ENCODE measurements at regions not wholly inside any gene's neighbourhood (a gene's known extent, or its start where the extent isn't known, plus 50 kb on each side); places are given as distances from the start of the nearest gene placed in this dataset.

DNA sequence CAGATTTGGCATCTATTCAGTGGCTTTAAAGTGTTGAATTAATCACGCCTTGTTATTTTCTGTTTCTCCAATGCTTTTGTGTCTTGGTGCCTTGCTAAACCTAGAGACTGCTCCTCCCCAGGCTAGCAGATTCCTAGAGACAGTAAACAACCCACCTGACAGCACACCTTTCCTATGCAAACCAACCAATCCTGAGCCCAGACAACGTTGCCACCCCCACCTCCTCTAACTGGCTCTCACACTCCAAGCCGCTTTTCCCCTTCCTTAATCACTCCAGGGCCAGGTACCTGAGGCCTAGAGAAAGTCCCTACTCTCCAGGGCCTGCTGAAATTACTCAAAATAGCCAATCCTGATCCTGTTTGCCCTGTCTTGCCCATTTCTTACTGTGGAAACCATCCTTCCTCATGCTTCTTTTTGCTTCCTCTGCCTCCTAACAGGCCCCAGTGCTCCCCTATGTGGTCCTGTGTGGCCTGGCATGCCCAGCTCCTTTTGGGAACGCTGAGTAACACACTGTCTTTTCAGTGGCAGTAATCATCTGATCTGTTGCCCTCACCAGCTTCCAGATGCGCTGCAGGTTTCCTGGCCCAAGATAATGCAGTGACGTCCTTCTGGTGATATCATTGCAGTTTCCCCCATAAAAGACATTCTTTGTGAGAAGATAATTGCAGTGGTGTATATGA lies 53.4 kb downstream of the GAS1 start:
- no peak for DNase-seq

- DNase-seq: no peak
Measured at GRCh38 chr9:86892576-86892975, 54.7 kb downstream of the GAS1 start.

GRCh38 chr9:86891886-86892437 lies 55.3 kb downstream of the GAS1 start:
- no peak for DNase-seq

DNA sequence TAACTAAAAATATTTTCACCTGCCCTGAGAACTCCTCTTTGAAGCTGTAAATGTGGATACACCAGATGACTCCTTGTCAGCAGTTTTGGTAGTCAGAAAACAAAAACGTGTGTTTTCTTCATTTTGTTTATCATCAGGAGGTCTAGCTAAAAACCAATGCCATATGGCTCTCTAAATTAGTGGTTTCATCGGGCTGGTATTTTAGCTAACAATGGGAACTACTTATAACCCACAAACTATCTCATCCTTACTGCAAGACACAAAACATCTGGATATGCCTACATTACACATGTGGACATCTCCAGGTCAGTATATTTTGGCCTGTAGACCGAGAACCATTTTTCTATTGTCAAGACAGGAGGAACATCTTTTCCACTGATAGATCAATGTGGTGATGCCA lies 56.2 kb downstream of the GAS1 start:
- DNase-seq: no peak

DNA sequence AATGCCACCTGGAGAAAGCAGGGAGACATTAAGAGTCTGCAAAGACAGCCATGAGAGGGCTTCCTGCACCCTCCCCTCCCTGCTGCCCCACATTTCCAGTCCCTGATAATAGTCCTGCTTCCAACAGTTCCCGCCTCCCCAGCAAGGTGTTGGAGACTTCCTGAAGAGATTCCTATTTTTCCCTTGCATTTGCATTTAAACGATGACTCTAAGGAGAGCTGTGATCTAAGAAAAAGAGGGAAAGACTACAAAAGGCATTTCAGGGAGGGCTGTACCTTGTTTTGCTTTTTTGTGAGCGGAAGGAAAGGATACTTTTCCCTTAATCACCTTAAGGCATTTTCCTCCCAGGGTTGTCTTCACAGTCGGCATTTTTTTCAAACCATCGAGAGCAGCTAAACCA lies 62.1 kb downstream of the GAS1 start:
- no peak for DNase-seq

DNA sequence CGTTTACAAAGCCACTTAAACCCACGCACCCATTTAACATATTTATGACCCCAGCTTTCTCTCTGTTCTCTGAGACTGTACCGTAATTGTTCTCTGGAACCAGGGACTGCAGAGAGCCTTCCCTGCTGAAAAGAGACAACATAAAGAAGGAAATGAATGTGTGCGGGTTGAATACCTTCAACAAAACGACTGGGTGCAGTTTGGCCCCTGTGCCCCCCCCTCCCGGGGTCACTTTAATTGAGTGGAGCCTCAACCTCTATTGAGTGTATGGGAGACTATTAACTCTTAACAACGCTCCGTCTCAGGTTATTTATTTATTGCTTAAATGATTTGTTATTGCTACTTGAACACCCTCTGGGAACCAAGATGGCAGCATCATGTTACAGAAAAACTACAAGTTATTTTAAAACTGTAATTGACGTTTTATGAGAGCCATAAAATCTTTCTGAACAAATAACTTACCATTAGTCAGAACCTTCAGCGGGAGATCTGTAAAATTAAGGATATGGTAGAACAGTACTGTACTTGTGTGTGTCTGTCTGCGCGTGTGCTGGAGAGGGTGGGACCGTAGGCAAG lies 70.6 kb downstream of the GAS1 start:
- DNase-seq: no peak

GRCh38 chr9:86868616-86869015 lies 78.7 kb downstream of the GAS1 start:
- DNase-seq: no peak

DNA sequence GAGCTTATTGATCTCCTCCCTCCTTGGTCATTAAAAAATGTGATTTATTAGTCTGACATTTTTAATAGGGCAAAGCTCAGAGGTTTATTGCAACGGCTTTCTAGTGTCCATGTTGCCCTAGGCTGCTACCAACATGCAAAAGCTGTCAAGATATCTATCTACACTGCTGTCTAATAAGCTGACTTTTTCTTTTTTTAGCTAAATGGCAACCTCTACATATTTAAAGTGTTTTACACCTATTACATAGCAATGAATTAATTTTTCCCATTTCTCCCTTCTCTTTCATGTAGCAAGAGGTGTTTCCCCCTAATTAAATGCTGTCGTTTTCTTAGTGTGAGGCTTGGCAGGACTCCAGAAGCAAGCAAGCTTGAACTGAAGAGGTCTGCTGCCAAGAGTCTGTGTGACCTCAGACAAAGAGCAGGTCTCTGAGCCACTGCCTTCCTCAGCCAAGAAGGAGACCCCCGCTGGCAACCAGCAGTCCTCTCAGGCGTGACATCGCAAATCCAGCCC lies 79.4 kb downstream of the GAS1 start:
- no peak for DNase-seq

DNA sequence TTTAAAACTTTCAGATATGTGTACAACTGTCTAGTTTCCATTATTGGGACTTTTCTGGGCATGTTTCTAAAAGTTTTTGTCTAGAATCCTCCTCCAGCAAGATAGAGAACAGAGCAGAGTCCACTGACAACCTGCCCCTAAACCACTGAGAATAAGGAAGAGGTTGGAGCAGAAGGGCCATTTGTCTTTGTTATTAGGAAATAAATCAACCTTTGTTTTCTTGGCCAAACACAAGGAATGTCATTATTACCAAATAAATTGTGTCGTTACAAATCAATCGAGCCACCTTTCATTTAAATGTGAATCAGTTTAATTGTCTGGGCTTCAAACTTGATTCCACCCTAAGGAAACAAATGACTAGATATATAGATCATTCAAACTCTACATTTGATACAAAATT lies 81.4 kb downstream of the GAS1 start:
- no peak for DNase-seq

DNA sequence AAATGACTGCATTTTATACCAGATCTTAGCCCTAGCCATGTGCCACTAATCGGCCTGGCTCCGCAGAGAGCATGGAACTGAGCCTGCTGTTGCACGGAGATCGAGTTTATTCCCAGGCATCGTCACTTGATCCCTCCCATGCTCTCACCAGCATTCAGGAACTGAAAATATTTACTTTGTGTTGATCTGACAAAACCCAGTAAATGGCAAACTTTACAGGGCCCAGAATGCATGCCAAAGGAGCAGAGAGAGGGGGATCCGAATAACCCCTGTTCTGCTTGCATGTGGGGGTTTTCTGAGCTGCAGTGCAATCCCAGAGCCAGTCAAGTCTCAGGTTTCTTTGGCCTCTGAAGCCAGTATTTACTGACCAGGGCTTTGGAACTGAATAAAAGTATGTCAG lies 87.3 kb downstream of the GAS1 start:
- no peak for DNase-seq

GRCh38 chr9:86859056-86859455 lies 88.2 kb downstream of the GAS1 start:
- no peak for DNase-seq

- no peak for DNase-seq
Measured at GRCh38 chr9:86858009-86858408, 89.3 kb downstream of the GAS1 start.

DNA sequence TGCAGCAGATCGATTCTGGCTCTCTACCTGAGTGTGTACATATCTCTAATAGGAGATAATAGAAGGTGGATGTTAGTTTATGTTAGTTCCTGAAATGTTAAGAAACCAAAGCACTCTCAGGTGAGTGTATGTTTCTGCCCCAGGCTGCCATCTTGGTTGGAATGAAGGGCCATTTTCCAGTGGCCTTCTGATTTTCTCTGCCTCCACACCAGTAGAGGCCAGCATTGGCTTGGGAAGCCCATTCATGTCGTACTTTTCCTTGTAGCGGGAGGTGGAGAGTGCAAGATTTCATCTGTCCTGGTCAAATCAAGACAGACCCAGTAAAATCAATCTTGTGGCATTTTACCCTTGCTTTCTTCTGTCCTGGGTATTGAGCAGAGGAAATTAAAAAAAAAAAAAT lies 91.0 kb downstream of the GAS1 start:
- no peak for DNase-seq

DNA sequence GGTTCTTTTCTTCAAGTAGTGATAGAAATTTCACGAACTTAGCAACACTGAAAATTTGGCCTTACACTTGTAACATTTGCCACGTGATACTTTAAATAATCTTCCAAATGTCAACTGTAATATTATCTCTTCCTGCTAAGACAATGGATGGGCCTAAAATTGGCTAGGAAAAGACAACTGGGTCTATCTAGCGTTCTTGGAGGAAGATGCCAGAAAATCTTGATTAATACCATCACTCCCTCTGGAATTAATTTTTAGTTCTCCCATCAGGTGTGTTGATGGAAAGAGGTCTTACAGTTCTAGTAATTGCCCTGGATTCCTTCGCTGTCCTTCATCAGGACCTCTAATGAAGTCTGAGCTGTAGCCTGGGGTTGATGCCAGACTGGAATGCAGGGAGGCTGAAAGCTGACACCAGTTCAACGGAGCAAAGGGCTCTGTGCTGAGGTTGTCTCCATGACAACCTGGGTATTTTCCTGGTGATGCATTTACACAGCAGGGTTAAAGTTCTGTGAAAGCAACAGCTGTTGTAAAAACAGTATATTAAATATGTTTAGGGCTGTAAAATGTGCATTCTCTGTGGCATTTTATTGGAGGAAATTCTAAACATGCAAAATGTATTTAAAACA lies 92.3 kb downstream of the GAS1 start:
- peak; percentile 67 for DNase-seq

- no peak for DNase-seq
Measured at GRCh38 chr9:86846656-86847055, 100.7 kb downstream of the GAS1 start.

- no peak for DNase-seq
Measured at GRCh38 chr9:86843206-86843605, 104.1 kb downstream of the GAS1 start.

DNA sequence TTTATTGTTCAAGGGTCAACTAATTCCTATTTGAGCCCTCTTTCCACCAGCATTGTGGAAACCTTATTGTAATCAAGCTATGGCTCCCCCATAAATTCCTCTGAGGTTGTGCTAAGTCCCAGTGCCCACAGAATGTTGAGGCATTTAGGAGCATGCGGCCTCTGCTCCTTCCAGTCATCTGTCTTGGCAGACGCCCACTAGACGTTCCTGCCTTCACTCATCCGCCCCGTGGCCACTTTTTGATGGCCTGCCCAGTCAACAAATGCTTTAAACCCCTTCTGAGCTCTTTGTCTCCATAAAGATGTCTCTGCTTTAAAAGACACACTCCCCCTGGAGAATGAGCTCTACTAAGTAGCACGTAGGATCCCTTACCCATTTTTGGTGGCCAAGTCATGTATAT lies 104.7 kb downstream of the GAS1 start:
- DNase-seq: no peak

DNA sequence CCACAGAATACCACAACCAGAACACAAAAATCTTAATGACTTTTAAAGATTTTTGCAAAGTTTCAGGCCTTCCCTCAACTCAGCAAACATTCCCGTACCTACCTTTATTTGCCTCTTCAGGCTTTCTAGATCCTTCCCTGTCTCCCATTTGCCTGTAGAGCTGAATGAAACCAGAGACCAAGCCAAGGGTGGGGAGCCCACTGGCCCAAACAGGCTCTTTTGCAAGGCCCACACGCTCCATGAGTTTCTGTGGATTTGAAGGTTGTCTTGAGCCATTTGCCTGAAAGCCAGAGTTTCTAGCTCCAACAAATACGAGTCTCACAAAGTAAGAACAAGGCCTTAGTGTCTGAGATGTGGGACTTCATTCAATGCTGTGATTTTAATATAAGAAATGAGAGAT lies 107.8 kb downstream of the GAS1 start:
- no peak for DNase-seq

DNA sequence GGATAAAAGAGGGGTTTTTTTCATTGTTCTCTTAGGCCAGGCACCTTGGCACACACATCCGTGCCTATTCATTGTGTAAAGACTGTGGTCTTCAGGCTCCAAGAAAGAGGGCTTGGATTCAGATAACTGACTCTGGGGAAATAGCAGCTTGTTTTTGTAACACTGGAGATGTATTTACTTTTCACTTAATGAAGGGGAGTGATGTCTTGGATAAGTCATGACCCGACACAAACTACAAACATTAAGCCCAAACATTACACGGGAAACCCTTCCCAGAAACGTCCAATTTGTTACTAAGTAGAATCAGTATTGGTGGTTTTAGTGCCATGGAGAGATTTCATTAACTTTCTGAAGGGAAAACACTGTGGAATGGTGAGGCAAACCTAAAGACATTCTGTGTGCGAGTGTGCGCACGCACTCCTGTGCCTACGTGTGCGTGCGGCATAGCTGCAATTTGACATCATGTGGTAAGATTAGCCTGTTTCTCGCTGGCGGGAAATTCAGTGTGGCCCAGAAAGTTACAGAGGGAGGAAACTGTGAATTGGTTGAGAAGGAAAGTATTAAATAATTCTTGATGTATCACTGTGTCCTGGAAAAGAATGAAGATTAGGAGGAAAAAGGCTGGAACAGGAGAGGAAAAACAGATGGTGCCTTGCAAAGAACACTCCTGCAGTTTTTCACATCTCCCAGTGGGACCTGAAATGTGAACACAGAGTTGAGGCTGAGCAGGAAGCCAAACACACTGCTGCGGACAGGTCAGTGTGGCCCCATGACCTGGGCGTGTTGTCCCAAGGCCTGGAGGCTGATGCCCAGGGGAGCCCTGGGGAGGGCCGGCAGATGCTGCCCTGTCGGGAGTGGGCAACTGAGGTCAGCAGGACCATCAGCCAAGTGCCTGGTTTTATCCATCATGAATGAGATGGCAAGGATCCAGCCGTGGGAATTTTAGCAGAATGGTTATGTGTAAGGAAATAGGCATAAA lies 108.5 kb downstream of the GAS1 start:
- no peak for DNase-seq

GRCh38 chr9:86837345-86837744 lies 110.0 kb downstream of the GAS1 start:
- no peak for DNase-seq

- peak; percentile 13 for DNase-seq
Measured at GRCh38 chr9:86836797-86837196, 110.5 kb downstream of the GAS1 start.

DNA sequence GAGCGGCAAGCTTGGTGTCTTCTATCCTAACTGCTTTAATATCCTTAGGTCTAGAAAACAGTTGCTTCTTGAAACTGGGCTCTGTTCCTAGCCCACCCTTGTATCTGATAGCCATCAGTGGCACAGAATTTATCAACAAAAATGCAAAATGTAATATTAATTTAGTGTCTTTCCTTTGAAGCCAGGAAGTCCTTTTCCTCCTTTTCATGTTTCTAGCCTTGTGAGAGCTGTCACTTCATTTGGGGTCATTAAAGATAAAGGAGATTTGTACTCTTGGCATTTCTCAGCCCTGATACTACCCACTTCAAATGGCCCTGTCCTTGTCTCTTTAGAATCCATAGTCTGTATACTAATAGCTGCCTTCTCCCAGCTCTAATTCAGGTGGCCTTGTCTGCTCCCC lies 111.0 kb downstream of the GAS1 start:
- DNase-seq: no peak

- DNase-seq: no peak
Measured at GRCh38 chr9:86830356-86830755, 117.0 kb downstream of the GAS1 start.

Data from retina (tissue), 1 donor.